Daoy (cell line): ENCODE measurements at regions not wholly inside any gene's neighbourhood (a gene's known extent, or its start where the extent isn't known, plus 50 kb on each side); places are given as distances from the start of the nearest gene placed in this dataset.
A peak's percentile ranks its signal among the peaks of the same experiment; 100 is the strongest.

Source experiments
- DNase-seq: peaks from one replicate; pipeline ENCODE4 v3.0.0-alpha.2; 2015; ENCODE audit warnings: low read depth

- no peak for DNase-seq
Observed at GRCh38 chr5:91727463-91727862, 344.3 kb upstream of the ARRDC3 start.

GRCh38 chr5:91722736-91723467, 339.8 kb upstream of the ARRDC3 start:
- DNase-seq = no peak

- no peak for DNase-seq
Observed at GRCh38 chr5:91712718-91713117, 329.6 kb upstream of the ARRDC3 start.

- DNase-seq = no peak
Observed at GRCh38 chr5:91707521-91707841, 324.4 kb upstream of the ARRDC3 start.

- no peak for DNase-seq
Observed at GRCh38 chr5:91706785-91707520, 323.8 kb upstream of the ARRDC3 start.

GRCh38 chr5:91703128-91703527, 320.0 kb upstream of the ARRDC3 start:
- no peak for DNase-seq

- DNase-seq = no peak
Observed at GRCh38 chr5:91699429-91699828, 316.3 kb upstream of the ARRDC3 start.

- DNase-seq = no peak
Observed at GRCh38 chr5:91691592-91691991, 308.5 kb upstream of the ARRDC3 start.

- no peak for DNase-seq
Observed at GRCh38 chr5:91690921-91691320, 307.8 kb upstream of the ARRDC3 start.

GRCh38 chr5:91687430-91687829, 304.3 kb upstream of the ARRDC3 start:
- DNase-seq = no peak

- no peak for DNase-seq
Observed at GRCh38 chr5:91684625-91685024, 301.5 kb upstream of the ARRDC3 start.

- no peak for DNase-seq
Observed at GRCh38 chr5:91670563-91670962, 287.4 kb upstream of the ARRDC3 start.

- DNase-seq = no peak
Observed at GRCh38 chr5:91670122-91670521, 287.0 kb upstream of the ARRDC3 start.

- DNase-seq = no peak
Observed at GRCh38 chr5:91668261-91668660, 285.1 kb upstream of the ARRDC3 start.

- DNase-seq = no peak
Observed at GRCh38 chr5:91652678-91653077, 269.6 kb upstream of the ARRDC3 start.

- DNase-seq = no peak
Observed at GRCh38 chr5:91651704-91652103, 268.6 kb upstream of the ARRDC3 start.

- DNase-seq = no peak
Observed at GRCh38 chr5:91645347-91645746, 262.2 kb upstream of the ARRDC3 start.

- no peak for DNase-seq
Observed at GRCh38 chr5:91643797-91644196, 260.7 kb upstream of the ARRDC3 start.

GRCh38 chr5:91642581-91642980, 259.5 kb upstream of the ARRDC3 start:
- no peak for DNase-seq

GRCh38 chr5:91641730-91642350, 258.7 kb upstream of the ARRDC3 start:
- DNase-seq = peak; percentile 14

- no peak for DNase-seq
Observed at GRCh38 chr5:91639744-91640143, 256.6 kb upstream of the ARRDC3 start.

- no peak for DNase-seq
Observed at GRCh38 chr5:91638010-91638409, 254.9 kb upstream of the ARRDC3 start.
